ENCODE measurements at regions not wholly inside any gene's neighbourhood (a gene's known extent, or its start where the extent isn't known, plus 50 kb on each side); places are given as distances from the start of the nearest gene placed in this dataset.

DNA sequence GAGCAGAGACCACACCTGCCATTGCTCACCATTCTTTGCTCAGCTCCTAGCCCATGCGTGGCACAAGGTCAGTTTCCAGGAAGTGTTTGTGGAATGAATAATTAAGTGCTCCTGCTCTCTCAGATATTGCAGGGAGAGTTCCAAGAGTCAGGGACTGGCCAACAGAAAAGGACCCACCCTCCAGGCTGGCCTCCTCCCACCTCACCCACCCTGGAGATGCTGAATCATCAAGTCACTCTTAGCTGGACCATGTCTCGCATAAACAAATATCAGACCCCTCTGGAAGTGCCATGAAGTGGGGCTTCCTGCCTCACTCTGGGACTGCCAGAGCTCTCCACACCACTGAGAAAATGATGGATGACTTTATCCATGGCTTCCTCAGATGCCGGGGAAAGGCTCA, 256.0 kb downstream of the TNS1 start:
- TF ChIP-seq, protein P1, sequence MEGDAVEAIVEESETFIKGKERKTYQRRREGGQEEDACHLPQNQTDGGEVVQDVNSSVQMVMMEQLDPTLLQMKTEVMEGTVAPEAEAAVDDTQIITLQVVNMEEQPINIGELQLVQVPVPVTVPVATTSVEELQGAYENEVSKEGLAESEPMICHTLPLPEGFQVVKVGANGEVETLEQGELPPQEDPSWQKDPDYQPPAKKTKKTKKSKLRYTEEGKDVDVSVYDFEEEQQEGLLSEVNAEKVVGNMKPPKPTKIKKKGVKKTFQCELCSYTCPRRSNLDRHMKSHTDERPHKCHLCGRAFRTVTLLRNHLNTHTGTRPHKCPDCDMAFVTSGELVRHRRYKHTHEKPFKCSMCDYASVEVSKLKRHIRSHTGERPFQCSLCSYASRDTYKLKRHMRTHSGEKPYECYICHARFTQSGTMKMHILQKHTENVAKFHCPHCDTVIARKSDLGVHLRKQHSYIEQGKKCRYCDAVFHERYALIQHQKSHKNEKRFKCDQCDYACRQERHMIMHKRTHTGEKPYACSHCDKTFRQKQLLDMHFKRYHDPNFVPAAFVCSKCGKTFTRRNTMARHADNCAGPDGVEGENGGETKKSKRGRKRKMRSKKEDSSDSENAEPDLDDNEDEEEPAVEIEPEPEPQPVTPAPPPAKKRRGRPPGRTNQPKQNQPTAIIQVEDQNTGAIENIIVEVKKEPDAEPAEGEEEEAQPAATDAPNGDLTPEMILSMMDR (IDR thresholded peaks at IDR 0.05), result no peak
- TF ChIP-seq POLR2AphosphoS5 (IDR thresholded peaks at IDR 0.05; ENCODE audit: low read depth, low read length) (no peak), TCF7L2 (IDR thresholded peaks at IDR 0.05; ENCODE audit: low read depth, low read length) (no peak), SIN3A (IDR thresholded peaks at IDR 0.05; ENCODE audit: borderline replicate concordance, insufficient read depth, low read depth, low read length) (no peak)

Data from Panc1 (cell line).